GM19043 (cell line): ENCODE measurements at regions not wholly inside any gene's neighbourhood (a gene's known extent, or its start where the extent isn't known, plus 50 kb on each side); places are given as distances from the start of the nearest gene placed in this dataset.

Experiments
- ATAC-seq: cut with Tn5 transposase; IDR thresholded peaks from one replicate; pipeline ENCODE4 v1.9.1; 2021; ENCODE audit warnings: low read depth; ENCODE audit not compliant: unreplicated experiment

GRCh38 chr7:115883629-115884028 is 146.9 kb downstream of the TFEC start:
- ATAC-seq: no peak

- no peak for ATAC-seq
These were observed 149.1 kb downstream of the TFEC start for GRCh38 chr7:115881476-115881875.

GRCh38 chr7:115879171-115879570 is 151.4 kb downstream of the TFEC start:
- ATAC-seq: no peak

GRCh38 chr7:115869801-115870200 is 160.8 kb downstream of the TFEC start:
- ATAC-seq: no peak

GRCh38 chr7:115869190-115869589 is 161.4 kb downstream of the TFEC start:
- no peak for ATAC-seq

GRCh38 chr7:115868369-115868768 is 162.2 kb downstream of the TFEC start:
- ATAC-seq: no peak

- no peak for ATAC-seq
These were observed 166.5 kb downstream of the TFEC start for GRCh38 chr7:115864082-115864481.

- no peak for ATAC-seq
These were observed 179.3 kb downstream of the TFEC start for GRCh38 chr7:115851291-115851690.

- ATAC-seq: no peak
These were observed 179.8 kb downstream of the TFEC start for GRCh38 chr7:115850774-115851173.

- ATAC-seq: no peak
These were observed 185.7 kb downstream of the TFEC start for GRCh38 chr7:115844857-115845256.

- no peak for ATAC-seq
These were observed 189.9 kb downstream of the TFEC start for GRCh38 chr7:115840702-115841101.

- ATAC-seq: no peak
These were observed 191.7 kb downstream of the TFEC start for GRCh38 chr7:115838829-115839228.

GRCh38 chr7:115831371-115831770 is 199.2 kb downstream of the TFEC start:
- no peak for ATAC-seq

- no peak for ATAC-seq
These were observed 203.1 kb downstream of the TFEC start for GRCh38 chr7:115827305-115828045.

- no peak for ATAC-seq
These were observed 205.0 kb downstream of the TFEC start for GRCh38 chr7:115825456-115826115.

- no peak for ATAC-seq
These were observed 207.8 kb downstream of the TFEC start for GRCh38 chr7:115822801-115823200.

- no peak for ATAC-seq
These were observed 208.2 kb downstream of the TFEC start for GRCh38 chr7:115822380-115822779.

- no peak for ATAC-seq
These were observed 214.1 kb downstream of the TFEC start for GRCh38 chr7:115816318-115816974.

GRCh38 chr7:115812794-115813193 is 217.8 kb downstream of the TFEC start:
- ATAC-seq: no peak

- ATAC-seq: no peak
These were observed 225.1 kb downstream of the TFEC start for GRCh38 chr7:115805458-115805857.

GRCh38 chr7:115802415-115802814 is 228.1 kb downstream of the TFEC start:
- no peak for ATAC-seq

- ATAC-seq: no peak
These were observed 231.1 kb downstream of the TFEC start for GRCh38 chr7:115799430-115799829.
